ENCODE measurements at regions not wholly inside any gene's neighbourhood (a gene's known extent, or its start where the extent isn't known, plus 50 kb on each side); places are given as distances from the start of the nearest gene placed in this dataset.
A peak's percentile ranks its signal among the peaks of the same experiment; 100 is the strongest.
"Not testable (repeated sequence)": the region's sequence is repeated elsewhere in the genome, so short reads cannot be mapped to it uniquely, and the experiment has no call there.

DNA sequence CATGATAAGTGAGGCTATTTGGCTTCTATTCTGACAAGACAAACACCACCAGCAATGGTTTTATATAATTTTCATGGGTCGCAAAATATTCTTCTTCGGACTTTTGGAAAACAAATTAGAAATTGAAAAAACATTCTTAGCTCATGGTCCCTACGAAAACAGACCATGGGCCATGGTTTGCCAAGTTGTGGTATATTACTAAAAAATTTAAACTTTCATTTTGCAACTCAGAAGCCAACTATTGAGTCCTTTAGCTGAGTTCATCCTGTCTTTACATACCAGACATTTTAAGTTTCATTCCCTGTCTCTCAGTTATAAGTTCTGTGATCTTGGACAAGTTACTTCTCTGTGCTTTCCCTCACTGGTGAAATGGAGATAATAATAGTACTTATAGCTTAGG lies 198.1 kb downstream of the CSNK1G3 start:
- DNase-seq (ENCODE audit: low spot score), result no peak

- no peak for DNase-seq (ENCODE audit: low spot score)
These were observed 197.4 kb downstream of the CSNK1G3 start for GRCh38 chr5:123709422-123709821.

DNA sequence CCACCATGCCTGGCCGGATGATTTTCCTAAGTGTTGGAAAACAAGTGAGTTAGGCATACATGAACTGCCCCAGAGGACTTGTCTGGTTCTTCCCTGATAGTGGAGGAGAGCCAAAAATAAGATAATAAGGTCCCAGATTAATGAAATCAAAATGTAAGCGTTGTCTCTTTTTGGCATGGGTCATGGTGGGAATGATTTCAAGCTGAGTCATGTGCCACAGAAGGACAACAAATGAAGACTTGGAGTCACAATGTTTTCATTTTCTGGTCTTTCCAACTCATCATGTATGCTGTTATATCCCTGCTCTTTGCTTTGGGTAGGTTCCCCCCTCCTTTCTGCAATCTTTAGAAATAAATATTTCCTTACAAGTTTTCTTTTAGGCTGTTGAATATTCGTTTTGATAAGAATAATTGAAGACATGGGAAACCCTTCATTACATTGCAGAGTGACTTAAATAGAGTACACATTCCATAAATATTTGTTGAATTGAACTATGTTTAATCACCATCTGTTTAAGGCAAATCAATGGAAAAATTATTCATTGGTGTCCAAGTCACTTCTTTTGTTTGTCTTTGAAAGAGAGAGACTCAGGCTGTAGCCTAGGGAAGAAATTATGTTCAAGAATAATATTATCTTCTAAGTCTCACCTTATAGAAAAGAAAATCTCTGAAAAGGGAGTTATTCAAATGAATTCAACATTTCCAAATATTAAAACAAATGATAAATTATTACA lies 196.3 kb downstream of the CSNK1G3 start:
- DNase-seq (ENCODE audit: low spot score), result no peak

DNA sequence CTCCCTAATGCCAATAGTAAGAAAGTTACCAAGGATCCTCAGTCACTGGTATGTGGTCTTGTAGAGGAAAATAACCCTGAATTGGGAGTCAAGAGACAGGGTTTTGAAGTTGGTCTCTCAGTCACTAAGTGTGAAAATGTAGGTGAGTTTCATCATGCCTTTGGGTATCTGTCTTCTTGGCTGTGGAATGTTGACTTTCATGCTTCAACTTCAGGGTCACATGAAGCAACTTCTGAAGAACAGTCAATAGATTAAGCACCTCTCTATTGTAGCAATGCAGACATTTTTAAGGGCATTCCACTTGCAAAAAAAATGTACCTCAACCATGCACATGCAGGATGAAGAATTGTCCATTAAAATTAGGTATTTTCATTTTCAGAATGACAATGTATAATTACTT lies 194.6 kb downstream of the CSNK1G3 start:
- DNase-seq (ENCODE audit: low spot score), result no peak

DNA sequence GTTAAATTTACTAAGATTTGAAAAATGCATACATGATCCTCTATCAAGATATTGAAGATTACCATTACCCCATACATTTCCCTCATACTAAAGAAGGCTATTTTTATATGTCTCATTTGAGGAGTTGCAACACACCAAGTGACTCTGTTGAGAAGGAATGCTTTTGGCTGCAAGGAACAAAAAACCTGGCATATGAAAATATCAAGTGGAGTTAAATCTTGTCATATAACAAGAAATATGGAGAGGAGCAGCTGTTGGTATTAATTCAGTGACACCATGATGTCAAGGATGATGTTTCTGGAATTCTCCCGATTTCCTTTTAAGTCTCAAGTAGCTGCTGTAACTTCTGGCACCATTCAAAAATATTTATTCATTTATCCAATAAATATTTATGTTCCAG lies 193.8 kb downstream of the CSNK1G3 start:
- DNase-seq (ENCODE audit: low spot score), result no peak

DNA sequence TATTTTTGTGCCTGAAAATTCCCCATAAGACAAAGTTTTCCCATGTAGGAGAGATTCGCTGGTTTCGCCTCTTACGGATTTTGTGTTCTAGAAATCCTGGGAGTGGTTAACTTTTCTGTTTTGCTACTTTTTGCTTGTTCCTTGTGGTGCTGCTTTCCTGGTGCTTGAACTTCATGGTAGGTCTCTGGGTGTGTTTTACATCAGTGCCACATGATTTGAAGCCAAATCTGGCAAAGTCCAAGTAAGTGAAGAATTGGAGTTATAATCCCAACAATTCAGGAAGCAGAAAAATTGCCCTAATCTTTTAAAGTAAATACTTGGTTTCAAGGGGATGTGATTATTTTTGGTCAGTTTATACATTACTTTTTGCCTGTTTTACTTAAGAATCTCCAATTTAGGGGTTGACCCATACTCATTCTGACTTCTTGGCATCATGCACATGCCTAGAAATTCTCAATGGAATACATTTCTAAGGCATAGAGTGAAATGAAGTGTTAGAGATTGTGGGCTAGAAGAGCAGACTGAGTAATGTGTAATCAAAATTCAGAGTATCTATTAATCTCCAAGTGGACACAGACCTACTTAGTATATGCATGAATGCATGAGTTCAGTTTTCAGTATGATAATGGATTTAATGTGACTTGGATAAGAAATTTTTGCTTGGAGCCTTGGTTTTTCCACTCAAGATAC lies 189.7 kb downstream of the CSNK1G3 start:
- no peak for DNase-seq (ENCODE audit: low spot score)

- DNase-seq (ENCODE audit: low spot score), result no peak
These were observed 188.8 kb downstream of the CSNK1G3 start for GRCh38 chr5:123700624-123701287.

GRCh38 chr5:123699571-123699970 lies 187.6 kb downstream of the CSNK1G3 start:
- no peak for DNase-seq (ENCODE audit: low spot score)

DNA sequence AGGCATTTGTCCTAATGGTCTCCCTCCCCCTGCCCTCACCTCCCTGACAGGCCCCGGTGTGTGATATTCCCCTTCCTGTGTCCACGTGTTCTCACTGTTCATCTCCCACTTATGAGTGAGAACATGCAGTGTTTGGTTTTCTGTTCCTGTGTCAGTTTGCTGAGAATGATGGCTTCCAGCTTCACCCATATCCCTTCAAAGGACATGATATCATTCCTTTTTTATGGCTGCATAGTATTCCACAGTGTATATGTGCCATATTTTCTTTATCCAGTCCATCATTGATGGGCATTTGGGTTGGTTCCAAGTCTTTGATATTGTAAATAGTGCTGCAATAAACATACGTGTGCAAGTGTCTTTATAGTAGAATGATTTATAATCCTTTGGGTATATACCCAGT lies 187.0 kb downstream of the CSNK1G3 start:
- not testable (repeated sequence) for DNase-seq (ENCODE audit: low spot score)

DNA sequence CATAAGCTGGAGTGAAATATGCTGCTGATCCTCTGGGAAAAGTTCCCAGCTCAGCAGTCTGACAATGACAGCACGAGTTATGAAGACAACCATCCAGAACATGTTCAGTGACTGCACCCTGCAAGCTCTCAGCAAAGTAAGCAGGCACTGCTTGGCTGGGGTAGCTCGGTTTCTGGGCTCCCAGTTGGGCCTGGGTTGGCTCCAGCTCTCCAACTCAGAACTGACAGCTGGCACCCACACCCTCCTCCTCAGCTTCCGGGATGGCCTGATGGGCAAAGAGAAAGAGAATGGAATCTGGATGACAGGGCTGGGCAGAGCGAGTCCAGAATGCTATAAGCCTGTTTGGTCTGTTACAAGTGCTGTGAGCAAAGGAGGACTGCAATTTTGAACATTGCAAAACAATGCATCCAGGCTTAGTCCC lies 185.0 kb downstream of the CSNK1G3 start:
- peak; percentile 90 for DNase-seq (ENCODE audit: low spot score)

DNA sequence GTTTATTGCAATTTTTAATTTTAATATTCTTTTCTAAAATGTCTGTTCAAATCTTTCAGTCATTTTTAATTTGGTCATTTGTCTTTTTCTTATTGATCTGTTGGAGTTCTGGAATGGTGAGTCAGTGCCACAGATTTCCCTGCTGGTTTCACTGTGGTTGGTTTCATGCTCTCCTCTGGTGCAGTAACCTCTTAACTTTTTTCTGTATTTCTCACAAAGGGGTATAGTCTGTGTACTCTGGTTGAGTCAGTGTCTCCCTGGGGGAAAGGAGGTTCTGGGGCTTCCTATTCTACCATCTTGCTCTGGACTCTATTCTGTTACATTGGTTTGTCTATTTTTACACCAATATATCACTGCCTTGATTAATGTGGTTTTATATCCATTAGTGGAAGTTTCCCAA lies 178.8 kb downstream of the CSNK1G3 start:
- no peak for DNase-seq (ENCODE audit: low spot score)

DNA sequence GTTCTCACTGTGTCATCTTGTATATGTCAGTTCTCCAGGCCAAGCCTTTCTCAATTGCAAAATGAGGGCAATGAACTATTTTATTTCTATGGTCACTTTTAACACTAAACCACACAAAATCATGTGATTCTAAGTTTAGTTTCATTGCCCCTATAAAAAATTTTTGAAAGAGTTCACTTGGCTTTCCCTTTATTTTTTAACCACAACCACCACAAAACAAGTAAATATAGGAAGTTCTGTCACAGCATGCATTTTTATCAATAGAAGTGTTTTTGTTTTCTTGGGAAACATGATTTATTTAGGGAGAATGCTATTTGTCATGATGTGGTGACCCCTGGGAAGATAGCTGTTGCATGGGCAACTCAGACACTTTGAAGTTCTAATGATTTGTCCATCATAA lies 169.1 kb downstream of the CSNK1G3 start:
- no peak for DNase-seq (ENCODE audit: low spot score)

- DNase-seq (ENCODE audit: low spot score), result no peak
These were observed 161.1 kb downstream of the CSNK1G3 start for GRCh38 chr5:123673107-123673506.

- peak; percentile 7 for DNase-seq (ENCODE audit: low spot score)
These were observed 159.9 kb downstream of the CSNK1G3 start for GRCh38 chr5:123671711-123672456.

- DNase-seq (ENCODE audit: low spot score), result peak; percentile 73
These were observed 159.1 kb downstream of the CSNK1G3 start for GRCh38 chr5:123671042-123671441.
